ENCODE measurements at regions not wholly inside any gene's neighbourhood (a gene's known extent, or its start where the extent isn't known, plus 50 kb on each side); places are given as distances from the start of the nearest gene placed in this dataset.

GRCh38 chr6:147859071-147859470 is 350.6 kb downstream of the SAMD5 start:
- no peak for DNase-seq (ENCODE audit: low read depth)

GRCh38 chr6:147861696-147862095 is 353.2 kb downstream of the SAMD5 start:
- DNase-seq (ENCODE audit: low read depth) = no peak

- DNase-seq (ENCODE audit: low read depth) = no peak
These were observed 359.1 kb downstream of the SAMD5 start for GRCh38 chr6:147867433-147868226.

GRCh38 chr6:147868427-147869190 is 360.1 kb downstream of the SAMD5 start:
- DNase-seq (ENCODE audit: low read depth) = no peak

- no peak for DNase-seq (ENCODE audit: low read depth)
These were observed 360.7 kb downstream of the SAMD5 start for GRCh38 chr6:147869201-147869600.

GRCh38 chr6:147869869-147870268 is 361.4 kb downstream of the SAMD5 start:
- no peak for DNase-seq (ENCODE audit: low read depth)

- DNase-seq (ENCODE audit: low read depth) = no peak
These were observed 362.1 kb downstream of the SAMD5 start for GRCh38 chr6:147870506-147871110.

- DNase-seq (ENCODE audit: low read depth) = no peak
These were observed 363.5 kb downstream of the SAMD5 start for GRCh38 chr6:147872002-147872401.

- no peak for DNase-seq (ENCODE audit: low read depth)
These were observed 365.3 kb downstream of the SAMD5 start for GRCh38 chr6:147873816-147874215.

GRCh38 chr6:147874322-147874721 is 365.8 kb downstream of the SAMD5 start:
- DNase-seq (ENCODE audit: low read depth) = no peak

GRCh38 chr6:147879031-147879580 is 370.6 kb downstream of the SAMD5 start:
- no peak for DNase-seq (ENCODE audit: low read depth)

GRCh38 chr6:147881432-147881831 is 372.9 kb downstream of the SAMD5 start:
- no peak for DNase-seq (ENCODE audit: low read depth)

GRCh38 chr6:147888374-147888773 is 379.9 kb downstream of the SAMD5 start:
- no peak for DNase-seq (ENCODE audit: low read depth)

- DNase-seq (ENCODE audit: low read depth) = no peak
These were observed 383.2 kb downstream of the SAMD5 start for GRCh38 chr6:147891671-147892070.

- no peak for DNase-seq (ENCODE audit: low read depth)
These were observed 384.0 kb downstream of the SAMD5 start for GRCh38 chr6:147892476-147892875.

- DNase-seq (ENCODE audit: low read depth) = no peak
These were observed 386.8 kb downstream of the SAMD5 start for GRCh38 chr6:147895272-147895671.

- no peak for DNase-seq (ENCODE audit: low read depth)
These were observed 391.8 kb downstream of the SAMD5 start for GRCh38 chr6:147900247-147900830.

- no peak for DNase-seq (ENCODE audit: low read depth)
These were observed 394.8 kb downstream of the SAMD5 start for GRCh38 chr6:147903321-147903720.

GRCh38 chr6:147903931-147904330 is 395.4 kb downstream of the SAMD5 start:
- DNase-seq (ENCODE audit: low read depth) = no peak

GRCh38 chr6:147904416-147904815 is 395.9 kb downstream of the SAMD5 start:
- no peak for DNase-seq (ENCODE audit: low read depth)

GRCh38 chr6:147905711-147906110 is 397.2 kb downstream of the SAMD5 start:
- no peak for DNase-seq (ENCODE audit: low read depth)

GRCh38 chr6:147906361-147906760 is 397.9 kb downstream of the SAMD5 start:
- peak; percentile 2 for DNase-seq (ENCODE audit: low read depth)
